ENCODE measurements at regions not wholly inside any gene's neighbourhood (a gene's known extent, or its start where the extent isn't known, plus 50 kb on each side); places are given as distances from the start of the nearest gene placed in this dataset.

DNA sequence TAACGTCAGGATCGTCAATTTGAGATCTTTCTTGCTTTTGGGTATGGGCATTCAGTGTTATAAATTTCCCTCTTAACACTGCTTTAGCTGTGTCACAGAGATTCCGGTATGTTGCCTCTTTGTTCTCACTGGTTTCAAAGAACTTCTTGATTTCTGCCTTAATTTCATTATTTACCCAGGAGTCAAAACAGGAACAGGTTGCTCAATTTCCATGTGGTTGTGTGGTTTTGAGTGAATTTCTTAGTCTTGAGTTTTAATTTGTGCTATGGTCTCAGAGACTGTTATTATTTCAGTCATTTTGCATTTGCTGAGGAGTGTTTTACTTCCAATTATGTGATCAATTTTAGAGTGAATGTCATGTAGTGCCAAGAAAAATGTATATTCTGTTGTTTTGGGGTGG, 153.1 kb downstream of the PCDH17 start:
- Histone ChIP-seq H3K9ac (no peak overlapping the region), H3K79me2 (no peaks in the 10 kb centered on the region), H3K9me3 (ENCODE audit: control insufficient read depth, low read length) (no peaks in the 10 kb centered on the region), H3K27ac (no peak overlapping the region), H3K4me2 (ENCODE audit: low read length) (no peak overlapping the region), H3K36me3 (ENCODE audit: control insufficient read depth, insufficient read depth, low read length) (no peaks in the 10 kb centered on the region), H3K4me3 (ENCODE audit: low read depth, low read length) (no peak overlapping the region), H3K27me3 (ENCODE audit: control insufficient read depth, insufficient read depth, low read length) (no peaks in the 10 kb centered on the region), H2AFZ (no peak overlapping the region), H3K4me1 (no peaks in the 10 kb centered on the region)
- TF ChIP-seq, protein P1, sequence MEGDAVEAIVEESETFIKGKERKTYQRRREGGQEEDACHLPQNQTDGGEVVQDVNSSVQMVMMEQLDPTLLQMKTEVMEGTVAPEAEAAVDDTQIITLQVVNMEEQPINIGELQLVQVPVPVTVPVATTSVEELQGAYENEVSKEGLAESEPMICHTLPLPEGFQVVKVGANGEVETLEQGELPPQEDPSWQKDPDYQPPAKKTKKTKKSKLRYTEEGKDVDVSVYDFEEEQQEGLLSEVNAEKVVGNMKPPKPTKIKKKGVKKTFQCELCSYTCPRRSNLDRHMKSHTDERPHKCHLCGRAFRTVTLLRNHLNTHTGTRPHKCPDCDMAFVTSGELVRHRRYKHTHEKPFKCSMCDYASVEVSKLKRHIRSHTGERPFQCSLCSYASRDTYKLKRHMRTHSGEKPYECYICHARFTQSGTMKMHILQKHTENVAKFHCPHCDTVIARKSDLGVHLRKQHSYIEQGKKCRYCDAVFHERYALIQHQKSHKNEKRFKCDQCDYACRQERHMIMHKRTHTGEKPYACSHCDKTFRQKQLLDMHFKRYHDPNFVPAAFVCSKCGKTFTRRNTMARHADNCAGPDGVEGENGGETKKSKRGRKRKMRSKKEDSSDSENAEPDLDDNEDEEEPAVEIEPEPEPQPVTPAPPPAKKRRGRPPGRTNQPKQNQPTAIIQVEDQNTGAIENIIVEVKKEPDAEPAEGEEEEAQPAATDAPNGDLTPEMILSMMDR (IDR thresholded peaks at IDR 0.05), result no peak

DNA sequence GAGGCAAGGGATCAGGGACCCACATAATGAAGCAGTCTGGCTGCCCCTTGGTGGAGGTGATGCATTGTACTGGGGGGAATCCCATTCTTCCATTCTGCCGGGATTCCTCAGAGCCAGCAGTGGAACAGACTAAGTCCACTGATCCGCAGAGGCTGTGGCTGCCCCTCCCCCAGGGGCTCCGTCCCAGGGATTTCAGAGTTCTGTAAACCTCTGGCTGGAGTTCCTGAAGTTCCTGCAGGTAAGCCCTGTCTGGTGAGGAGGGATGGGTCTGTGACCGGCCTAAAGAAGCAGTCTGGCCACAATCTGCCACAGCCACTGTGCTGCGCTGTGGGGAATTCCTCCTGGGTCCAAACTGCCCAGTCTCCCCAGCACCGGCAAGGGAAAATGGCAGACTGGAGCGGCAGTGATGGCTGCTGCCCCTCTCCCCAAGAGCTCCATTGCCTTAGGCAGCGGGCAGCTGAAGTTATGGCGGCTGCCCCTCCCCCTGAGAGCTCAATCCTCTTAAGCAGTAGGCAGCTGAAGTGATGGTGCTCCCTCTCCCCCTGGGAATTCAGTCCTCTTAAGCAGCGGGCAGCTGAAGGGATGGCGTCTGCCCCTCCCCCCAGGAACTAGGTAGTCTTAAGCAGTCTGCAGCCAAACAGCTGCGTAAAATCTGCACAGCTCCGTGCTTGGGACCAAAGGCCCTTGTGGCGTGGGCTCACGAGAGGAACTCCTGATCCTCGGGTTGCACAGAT, 155.7 kb downstream of the PCDH17 start:
- Histone ChIP-seq H3K27ac (no peak overlapping the region), H3K4me1 (no peaks in the 10 kb centered on the region), H2AFZ (no peak overlapping the region), H3K9ac (no peak overlapping the region), H3K4me2 (ENCODE audit: low read length) (no peak overlapping the region), H3K36me3 (ENCODE audit: control insufficient read depth, insufficient read depth, low read length) (no peaks in the 10 kb centered on the region), H3K9me3 (ENCODE audit: control insufficient read depth, low read length) (no peaks in the 10 kb centered on the region), H3K79me2 (no peaks in the 10 kb centered on the region), H3K4me3 (ENCODE audit: low read depth, low read length) (no peak overlapping the region), H3K27me3 (ENCODE audit: control insufficient read depth, insufficient read depth, low read length) (no peaks in the 10 kb centered on the region)
- TF ChIP-seq, protein P1 (IDR thresholded peaks at IDR 0.05), result no peak

DNA sequence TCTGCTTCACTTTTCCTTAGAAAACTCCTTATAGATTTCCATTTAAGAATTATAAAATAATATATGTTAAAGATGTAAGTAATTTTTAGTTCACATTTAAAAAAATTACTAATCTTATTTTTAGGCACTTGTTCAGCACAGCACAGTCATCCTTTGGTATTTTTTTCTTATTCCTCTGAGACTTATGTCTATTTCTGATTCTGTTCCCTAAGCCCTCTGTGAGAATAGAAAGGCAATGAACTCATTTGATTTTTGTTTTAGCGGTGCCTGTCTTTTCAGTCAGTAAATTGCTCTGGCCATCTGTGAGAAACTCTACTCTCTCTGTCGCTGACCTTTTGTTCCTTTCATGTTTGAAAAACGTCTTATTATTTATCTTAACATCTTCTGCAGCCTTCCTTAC, 168.1 kb downstream of the PCDH17 start:
- TF ChIP-seq, protein P1 (IDR thresholded peaks at IDR 0.05), result no peak
- Histone ChIP-seq H2AFZ (no peak overlapping the region), H3K9ac (no peak overlapping the region), H3K4me3 (ENCODE audit: low read depth, low read length) (no peak overlapping the region), H3K27ac (no peak overlapping the region), H3K9me3 (ENCODE audit: control insufficient read depth, low read length) (no peaks in the 10 kb centered on the region), H3K36me3 (ENCODE audit: control insufficient read depth, insufficient read depth, low read length) (no peaks in the 10 kb centered on the region), H3K4me2 (ENCODE audit: low read length) (no peak overlapping the region), H3K27me3 (ENCODE audit: control insufficient read depth, insufficient read depth, low read length) (no peaks in the 10 kb centered on the region), H3K4me1 (no peaks in the 10 kb centered on the region), H3K79me2 (no peaks in the 10 kb centered on the region)

DNA sequence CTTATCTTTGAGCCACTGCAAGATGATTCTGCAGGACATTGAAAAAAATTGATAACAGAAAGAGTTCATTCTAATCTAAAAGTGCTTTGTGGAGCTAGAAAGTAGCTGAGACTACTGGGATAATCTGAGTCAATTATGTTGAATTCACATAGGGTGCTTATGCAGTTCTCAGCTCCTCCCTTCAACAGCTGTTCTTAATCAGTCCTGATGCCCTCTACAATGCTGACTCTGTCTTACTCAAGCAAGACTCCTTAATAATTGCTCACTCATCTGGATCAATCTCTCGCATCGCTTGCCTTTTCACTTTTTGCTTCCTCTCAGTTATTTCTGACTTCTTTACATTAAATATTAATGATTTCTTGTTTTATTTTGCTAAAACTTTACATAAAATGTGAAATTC, 182.1 kb downstream of the PCDH17 start:
- Histone ChIP-seq H3K27me3 (ENCODE audit: control insufficient read depth, insufficient read depth, low read length) (no peaks in the 10 kb centered on the region), H3K9me3 (ENCODE audit: control insufficient read depth, low read length) (no peaks in the 10 kb centered on the region), H2AFZ (no peak overlapping the region), H3K27ac (no peak overlapping the region), H3K79me2 (no peaks in the 10 kb centered on the region), H3K36me3 (ENCODE audit: control insufficient read depth, insufficient read depth, low read length) (no peaks in the 10 kb centered on the region), H3K9ac (no peak overlapping the region), H3K4me3 (ENCODE audit: low read depth, low read length) (no peak overlapping the region), H3K4me1 (no peaks in the 10 kb centered on the region), H3K4me2 (ENCODE audit: low read length) (no peak overlapping the region)
- TF ChIP-seq, protein P1 (IDR thresholded peaks at IDR 0.05), result no peak

DNA sequence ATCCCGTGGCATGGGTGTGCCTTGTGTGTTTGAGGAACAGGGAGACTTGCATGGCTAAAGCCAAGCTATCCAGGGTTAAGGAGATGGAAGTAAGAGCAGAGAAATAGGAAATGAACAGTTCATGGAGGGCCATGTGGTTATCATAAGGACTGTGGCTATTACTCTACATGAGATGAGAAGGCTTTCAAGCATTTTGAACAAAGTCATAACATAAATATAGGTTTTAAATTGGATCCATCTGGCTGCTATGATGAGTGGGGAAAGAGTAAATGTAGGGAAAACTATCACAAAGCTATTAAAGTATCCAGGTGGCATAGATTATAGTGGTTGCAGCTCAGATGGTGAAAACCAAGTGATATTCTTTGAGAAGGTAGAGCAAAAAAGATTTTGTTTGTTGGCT, 184.1 kb downstream of the PCDH17 start:
- H3K4me3 ChIP-seq (ENCODE audit: low read depth, low read length), result no peak overlapping the region
- H3K79me2 ChIP-seq, result no peaks in the 10 kb centered on the region
- no peak overlapping the region for H3K4me2 ChIP-seq (ENCODE audit: low read length)
- TF ChIP-seq, protein P1 (IDR thresholded peaks at IDR 0.05), result no peak
- no peaks in the 10 kb centered on the region for H3K36me3 ChIP-seq (ENCODE audit: control insufficient read depth, insufficient read depth, low read length)
- H3K9ac ChIP-seq, result no peak overlapping the region
- no peaks in the 10 kb centered on the region for H3K9me3 ChIP-seq (ENCODE audit: control insufficient read depth, low read length)
- H2AFZ ChIP-seq, result no peak overlapping the region
- H3K27me3 ChIP-seq (ENCODE audit: control insufficient read depth, insufficient read depth, low read length), result no peaks in the 10 kb centered on the region
- no peaks in the 10 kb centered on the region for H3K4me1 ChIP-seq
- no peak overlapping the region for H3K27ac ChIP-seq
